K562 (cell line): ENCODE measurements at regions not wholly inside any gene's neighbourhood (a gene's known extent, or its start where the extent isn't known, plus 50 kb on each side); places are given as distances from the start of the nearest gene placed in this dataset.

Source experiments
- CHD4 ChIP-seq: fragments of 200-600 bp; sonication (generic); IDR thresholded peaks from 3 replicates; pipeline ENCODE4 v1.6.1; 2012; ENCODE audit warnings: low read depth, mild to moderate bottlenecking, mixed read lengths, low read length, inconsistent platforms; ENCODE audit not compliant: insufficient read depth, insufficient replicate concordance, poor library complexity, severe bottlenecking
- EZH2 ChIP-seq: IDR thresholded peaks from 2 replicates; pipeline ENCODE4 v1.6.1; 2012; ENCODE audit warnings: low read depth, mild to moderate bottlenecking, inconsistent platforms, low read length, borderline replicate concordance
- KAT8 ChIP-seq: fragments of 450-650 bp; IDR thresholded peaks from 2 replicates; pipeline ENCODE4 v1.6.1; 2016; ENCODE audit warnings: low read depth, mild to moderate bottlenecking
- KDM2B ChIP-seq: fragments of 250-450 bp; sonication (Bioruptor Pico); IDR thresholded peaks from 2 replicates; pipeline ENCODE4 v1.8.0; 2021; ENCODE audit warnings: mild to moderate bottlenecking, moderate library complexity
- NCOA4 ChIP-seq: fragments of 450-650 bp; IDR thresholded peaks from 2 replicates; pipeline ENCODE4 v1.6.1; 2018; ENCODE audit warnings: mild to moderate bottlenecking; ENCODE audit not compliant: partially characterized antibody
- NR2F6 ChIP-seq: fragments of 450-650 bp; formaldehyde crosslinking; IDR thresholded peaks from 2 replicates; pipeline ENCODE4 v1.4.0; 2020; ENCODE audit warnings: mild to moderate bottlenecking
- SMAD1 ChIP-seq: fragments of 150-350 bp; IDR thresholded peaks from 2 replicates; pipeline ENCODE4 v1.6.1; 2014; ENCODE audit warnings: low read length, low read depth; ENCODE audit not compliant: partially characterized antibody
- SMARCB1 ChIP-seq: IDR thresholded peaks from 2 replicates; pipeline ENCODE4 v1.6.1; 2011; ENCODE audit warnings: improper control_type of control experiment, low read depth; ENCODE audit not compliant: insufficient read length
- TF ChIP-seq, protein P1 (sequence below): IDR thresholded peaks from 2 replicates; pipeline ENCODE4 v1.6.1; 2011; ENCODE audit not compliant: insufficient read length; ENCODE audit errors: extremely low read depth
- TF ChIP-seq, protein P2 (sequence below), 3 experiments: IDR thresholded peaks in 2 of 3; conservative IDR thresholded peaks in 1 of 3; 2 replicates each; pipeline ENCODE4 v1.5.1; 2011 to 2012; ENCODE audit warnings: low read length in 3 of 3, mild to moderate bottlenecking in 3 of 3, control low read depth in 2 of 3, improper control_type of control experiment in 1 of 3, inconsistent platforms in 1 of 3, low read depth in 1 of 3, mixed read lengths in 1 of 3, moderate library complexity in 1 of 3; ENCODE audit not compliant: insufficient read depth in 2 of 3
- TF ChIP-seq, protein P3 (sequence below), 2 experiments: fragments of 450-650 bp in 1 of 2; sonication (generic) in 1 of 2; formaldehyde crosslinking in 1 of 2; IDR thresholded peaks in 1 of 2; conservative IDR thresholded peaks in 1 of 2; 2 replicates each; pipeline versions ENCODE4 v1.6.1 to v1.8.1; 2016 to 2023; ENCODE audit warnings: mild to moderate bottlenecking in 2 of 2, moderate library complexity in 2 of 2, inconsistent platforms in 1 of 2, missing genetic modification reagents in 1 of 2

DNA sequence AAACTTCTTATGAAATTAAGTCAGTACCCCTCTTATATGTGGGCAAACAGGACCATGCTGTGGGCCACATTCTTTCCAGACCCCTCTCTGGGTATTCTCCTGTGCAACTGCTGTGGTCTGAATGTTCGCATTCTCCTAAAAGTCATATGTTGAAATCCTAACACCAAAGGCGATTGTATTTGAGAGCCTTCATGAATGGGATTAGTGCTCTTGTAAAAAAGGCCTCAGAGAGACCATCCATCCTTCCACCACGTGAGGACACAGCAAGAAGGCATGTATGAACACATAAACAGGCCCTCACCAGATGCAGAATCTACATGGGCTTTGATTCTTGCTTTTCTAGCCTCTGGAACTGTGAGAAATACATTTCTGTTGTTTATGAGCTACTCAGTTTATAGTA, 68.0 kb upstream of the NAALADL2 start:
- TF ChIP-seq NCOA4 (no peak), CHD4 (no peak), SMAD1 (no peak), SMARCB1 (no peak), NR2F6 (no peak), KDM2B (CRISPR knock-in tag) (no peak), EZH2 (no peak), KAT8 (no peak)
- TF ChIP-seq, protein P1, sequence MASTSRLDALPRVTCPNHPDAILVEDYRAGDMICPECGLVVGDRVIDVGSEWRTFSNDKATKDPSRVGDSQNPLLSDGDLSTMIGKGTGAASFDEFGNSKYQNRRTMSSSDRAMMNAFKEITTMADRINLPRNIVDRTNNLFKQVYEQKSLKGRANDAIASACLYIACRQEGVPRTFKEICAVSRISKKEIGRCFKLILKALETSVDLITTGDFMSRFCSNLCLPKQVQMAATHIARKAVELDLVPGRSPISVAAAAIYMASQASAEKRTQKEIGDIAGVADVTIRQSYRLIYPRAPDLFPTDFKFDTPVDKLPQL: no peak
- TF ChIP-seq, protein P2, sequence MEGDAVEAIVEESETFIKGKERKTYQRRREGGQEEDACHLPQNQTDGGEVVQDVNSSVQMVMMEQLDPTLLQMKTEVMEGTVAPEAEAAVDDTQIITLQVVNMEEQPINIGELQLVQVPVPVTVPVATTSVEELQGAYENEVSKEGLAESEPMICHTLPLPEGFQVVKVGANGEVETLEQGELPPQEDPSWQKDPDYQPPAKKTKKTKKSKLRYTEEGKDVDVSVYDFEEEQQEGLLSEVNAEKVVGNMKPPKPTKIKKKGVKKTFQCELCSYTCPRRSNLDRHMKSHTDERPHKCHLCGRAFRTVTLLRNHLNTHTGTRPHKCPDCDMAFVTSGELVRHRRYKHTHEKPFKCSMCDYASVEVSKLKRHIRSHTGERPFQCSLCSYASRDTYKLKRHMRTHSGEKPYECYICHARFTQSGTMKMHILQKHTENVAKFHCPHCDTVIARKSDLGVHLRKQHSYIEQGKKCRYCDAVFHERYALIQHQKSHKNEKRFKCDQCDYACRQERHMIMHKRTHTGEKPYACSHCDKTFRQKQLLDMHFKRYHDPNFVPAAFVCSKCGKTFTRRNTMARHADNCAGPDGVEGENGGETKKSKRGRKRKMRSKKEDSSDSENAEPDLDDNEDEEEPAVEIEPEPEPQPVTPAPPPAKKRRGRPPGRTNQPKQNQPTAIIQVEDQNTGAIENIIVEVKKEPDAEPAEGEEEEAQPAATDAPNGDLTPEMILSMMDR (IDR thresholded peaks at IDR 0.05 in 2 of 3, conservative IDR thresholded peaks at IDR 0.05 in 1 of 3; ENCODE audit: insufficient read depth in 2 of 3, low read depth in 1 of 3, low read length in 3 of 3): no peak
- TF ChIP-seq, protein P3, sequence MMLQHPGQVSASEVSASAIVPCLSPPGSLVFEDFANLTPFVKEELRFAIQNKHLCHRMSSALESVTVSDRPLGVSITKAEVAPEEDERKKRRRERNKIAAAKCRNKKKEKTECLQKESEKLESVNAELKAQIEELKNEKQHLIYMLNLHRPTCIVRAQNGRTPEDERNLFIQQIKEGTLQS (IDR thresholded peaks at IDR 0.05): no peak
- TF ChIP-seq, protein P3 (CRISPR knock-in tag; conservative IDR thresholded peaks at IDR 0.05): no peak
